NCI-H2171 (cell line): ENCODE measurements at regions not wholly inside any gene's neighbourhood (a gene's known extent, or its start where the extent isn't known, plus 50 kb on each side); places are given as distances from the start of the nearest gene placed in this dataset.
"Not testable (repeated sequence)": the region's sequence is repeated elsewhere in the genome, so short reads cannot be mapped to it uniquely, and the experiment has no call there.

Experiments
- DNase-seq: peaks from one replicate; lab custom pipeline; 2025; lab: John Stamatoyannopoulos, UW

- DNase-seq: no peak
Measured at GRCh38 chr6:150767571-150768018, 97.9 kb upstream of the MTHFD1L start.

GRCh38 chr6:150770637-150771036 is 94.9 kb upstream of the MTHFD1L start:
- DNase-seq: no peak

GRCh38 chr6:150773969-150774368 is 91.5 kb upstream of the MTHFD1L start:
- DNase-seq: no peak

- DNase-seq: no peak
Measured at GRCh38 chr6:150775415-150776203, 89.9 kb upstream of the MTHFD1L start.

GRCh38 chr6:150777736-150778135 is 87.8 kb upstream of the MTHFD1L start:
- no peak for DNase-seq

- no peak for DNase-seq
Measured at GRCh38 chr6:150783813-150784212, 81.7 kb upstream of the MTHFD1L start.

- DNase-seq: no peak
Measured at GRCh38 chr6:150787429-150787828, 78.1 kb upstream of the MTHFD1L start.

- DNase-seq: no peak
Measured at GRCh38 chr6:150788089-150788488, 77.4 kb upstream of the MTHFD1L start.

- DNase-seq: not testable (repeated sequence)
Measured at GRCh38 chr6:150789906-150790305, 75.6 kb upstream of the MTHFD1L start.

- no peak for DNase-seq
Measured at GRCh38 chr6:150791717-150792116, 73.8 kb upstream of the MTHFD1L start.

- DNase-seq: no peak
Measured at GRCh38 chr6:150797949-150798348, 67.6 kb upstream of the MTHFD1L start.

GRCh38 chr6:150799276-150799805 is 66.2 kb upstream of the MTHFD1L start:
- DNase-seq: no peak

GRCh38 chr6:150800674-150801314 is 64.7 kb upstream of the MTHFD1L start:
- no peak for DNase-seq

- no peak for DNase-seq
Measured at GRCh38 chr6:150806790-150807189, 58.7 kb upstream of the MTHFD1L start.

- no peak for DNase-seq
Measured at GRCh38 chr6:150813319-150813992, 52.0 kb upstream of the MTHFD1L start.

GRCh38 chr6:150813993-150814359 is 51.5 kb upstream of the MTHFD1L start:
- no peak for DNase-seq
